ENCODE measurements at regions not wholly inside any gene's neighbourhood (a gene's known extent, or its start where the extent isn't known, plus 50 kb on each side); places are given as distances from the start of the nearest gene placed in this dataset.

- no peak for DNase-seq
Measured at GRCh38 chr6:14933183-14933544, 312.7 kb upstream of the JARID2 start.

GRCh38 chr6:14934013-14934412 lies 311.9 kb upstream of the JARID2 start:
- DNase-seq = no peak

- DNase-seq = no peak
Measured at GRCh38 chr6:14934844-14935243, 311.0 kb upstream of the JARID2 start.

GRCh38 chr6:14936861-14937260 lies 309.0 kb upstream of the JARID2 start:
- DNase-seq = no peak

GRCh38 chr6:14943116-14943515 lies 302.8 kb upstream of the JARID2 start:
- no peak for DNase-seq

- peak; percentile 15 for DNase-seq
Measured at GRCh38 chr6:14944593-14944992, 301.3 kb upstream of the JARID2 start.

- peak; percentile 16 for DNase-seq
Measured at GRCh38 chr6:14945461-14946185, 300.2 kb upstream of the JARID2 start.

GRCh38 chr6:14946753-14947152 lies 299.1 kb upstream of the JARID2 start:
- DNase-seq = peak; percentile 24

GRCh38 chr6:14948586-14949245 lies 297.2 kb upstream of the JARID2 start:
- DNase-seq = no peak

GRCh38 chr6:14950103-14950969 lies 295.5 kb upstream of the JARID2 start:
- DNase-seq = no peak

GRCh38 chr6:14950970-14951276 lies 294.9 kb upstream of the JARID2 start:
- DNase-seq = no peak

- no peak for DNase-seq
Measured at GRCh38 chr6:14951704-14952103, 294.2 kb upstream of the JARID2 start.

GRCh38 chr6:14953836-14954235 lies 292.0 kb upstream of the JARID2 start:
- DNase-seq = no peak

GRCh38 chr6:14957355-14958059 lies 288.4 kb upstream of the JARID2 start:
- DNase-seq = peak; percentile 67

- no peak for DNase-seq
Measured at GRCh38 chr6:14959324-14959885, 286.5 kb upstream of the JARID2 start.

- no peak for DNase-seq
Measured at GRCh38 chr6:14964556-14965270, 281.2 kb upstream of the JARID2 start.

GRCh38 chr6:14965424-14966075 lies 280.3 kb upstream of the JARID2 start:
- no peak for DNase-seq

GRCh38 chr6:14966096-14966905 lies 279.6 kb upstream of the JARID2 start:
- DNase-seq = no peak

GRCh38 chr6:14966906-14967711 lies 278.8 kb upstream of the JARID2 start:
- peak; percentile 79 for DNase-seq
